HG03520 (cell line): ENCODE measurements at regions not wholly inside any gene's neighbourhood (a gene's known extent, or its start where the extent isn't known, plus 50 kb on each side); places are given as distances from the start of the nearest gene placed in this dataset.

Source experiments
- ATAC-seq: cut with Tn5 transposase; IDR thresholded peaks from one replicate; pipeline ENCODE4 v1.9.1; 2021; ENCODE audit warnings: mild to moderate bottlenecking, moderate library complexity; ENCODE audit not compliant: unreplicated experiment

DNA sequence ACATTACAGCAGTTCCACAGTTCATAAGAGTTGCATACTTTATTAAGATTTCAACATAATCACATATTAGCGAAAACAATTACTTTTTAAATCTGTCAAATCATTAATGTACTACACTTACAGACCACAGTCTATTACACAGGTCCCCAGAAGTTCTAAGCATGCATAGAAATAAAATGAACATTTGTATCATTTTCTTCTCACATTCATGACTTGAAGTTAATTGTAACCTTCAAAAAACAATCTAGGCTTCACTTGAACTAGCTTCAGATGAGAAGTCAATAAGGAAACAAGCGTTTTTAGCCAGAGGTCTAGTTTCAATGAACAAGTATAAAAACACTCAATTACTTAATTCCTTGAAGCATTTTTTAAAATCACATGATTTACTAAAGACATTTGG lies 238.3 kb downstream of the HACE1 start:
- no peak for ATAC-seq

DNA sequence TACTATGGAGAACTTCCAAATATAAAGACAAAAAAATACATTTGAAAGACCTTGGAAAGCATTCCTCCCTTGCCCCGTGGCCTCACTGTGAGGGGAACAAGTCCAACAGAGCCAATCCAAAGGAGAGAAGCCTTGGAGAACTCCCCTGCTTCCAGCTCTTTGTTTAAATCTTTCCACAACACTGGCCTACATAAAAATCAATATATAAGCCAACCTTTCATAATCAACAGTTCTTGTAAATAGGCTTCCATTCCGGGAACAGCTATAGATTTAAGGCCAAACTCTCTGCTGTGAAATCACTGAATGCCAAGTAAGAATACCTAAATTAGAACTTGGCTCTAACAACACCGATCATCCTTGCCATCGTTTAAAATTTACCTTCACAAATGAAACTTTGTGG lies 242.1 kb downstream of the HACE1 start:
- ATAC-seq, result no peak

DNA sequence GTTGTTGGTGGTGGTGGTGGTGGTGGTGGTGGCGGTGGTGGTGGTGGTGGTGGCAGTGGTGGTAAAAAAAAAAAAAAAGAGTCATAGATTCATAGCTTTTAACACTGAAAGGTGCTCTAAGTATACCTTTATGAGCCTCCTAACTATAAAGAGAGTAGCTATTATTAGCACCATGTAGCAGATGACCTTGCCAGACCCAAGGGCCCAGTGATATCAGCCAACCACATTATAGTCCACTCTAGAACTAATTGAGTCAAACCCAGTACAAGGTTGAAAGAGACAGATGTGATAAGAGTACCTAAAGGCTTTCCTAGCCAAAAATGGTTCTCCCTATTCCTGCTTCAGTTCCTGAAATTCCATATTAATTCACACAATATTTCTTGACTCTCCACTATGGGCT lies 245.3 kb downstream of the HACE1 start:
- ATAC-seq, result no peak

DNA sequence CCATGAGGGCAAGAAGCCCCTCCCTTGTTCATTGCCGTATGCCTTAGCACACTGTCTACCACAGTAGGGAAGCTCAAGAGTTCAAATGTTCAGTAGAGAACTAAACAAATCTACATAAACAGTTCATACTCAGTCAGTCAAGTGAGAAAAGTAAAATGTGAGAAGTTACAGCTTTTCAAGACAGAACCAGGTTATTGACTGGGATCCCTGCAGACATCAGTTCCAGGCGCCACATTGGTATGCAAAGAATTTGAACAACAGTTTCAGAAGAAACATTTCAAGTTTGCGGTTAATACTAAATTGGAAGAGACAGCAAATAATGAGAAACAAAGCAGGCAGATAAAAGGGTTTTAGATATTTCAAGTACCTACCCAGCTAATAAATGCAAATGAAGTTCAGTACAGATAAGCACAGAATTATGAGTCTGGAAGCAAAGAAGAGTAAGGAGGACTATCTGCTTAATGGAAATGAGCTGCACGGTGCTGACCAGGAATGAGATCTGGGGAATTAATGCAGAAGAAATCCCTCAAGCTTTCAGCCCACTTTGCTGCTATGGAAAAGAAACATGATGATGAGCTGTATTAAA lies 246.2 kb downstream of the HACE1 start:
- no peak for ATAC-seq

DNA sequence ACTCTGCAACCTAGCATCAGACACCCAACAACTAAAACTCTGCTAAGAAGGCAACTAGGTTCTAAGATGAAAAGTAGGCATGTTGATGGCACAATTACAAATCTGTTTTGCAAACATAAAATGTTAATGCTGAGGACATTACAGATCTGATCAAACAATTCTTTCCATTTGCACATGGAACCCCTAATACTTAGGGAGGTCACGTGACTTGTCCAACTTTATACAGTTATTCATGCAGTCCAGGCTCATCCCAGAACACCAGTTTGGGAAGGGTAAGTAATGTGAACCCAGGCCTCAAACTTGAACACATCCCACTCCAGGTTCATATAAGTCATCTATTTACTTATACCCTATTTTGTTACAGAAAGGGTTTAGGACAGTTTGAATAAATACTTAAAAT lies 247.2 kb downstream of the HACE1 start:
- no peak for ATAC-seq

DNA sequence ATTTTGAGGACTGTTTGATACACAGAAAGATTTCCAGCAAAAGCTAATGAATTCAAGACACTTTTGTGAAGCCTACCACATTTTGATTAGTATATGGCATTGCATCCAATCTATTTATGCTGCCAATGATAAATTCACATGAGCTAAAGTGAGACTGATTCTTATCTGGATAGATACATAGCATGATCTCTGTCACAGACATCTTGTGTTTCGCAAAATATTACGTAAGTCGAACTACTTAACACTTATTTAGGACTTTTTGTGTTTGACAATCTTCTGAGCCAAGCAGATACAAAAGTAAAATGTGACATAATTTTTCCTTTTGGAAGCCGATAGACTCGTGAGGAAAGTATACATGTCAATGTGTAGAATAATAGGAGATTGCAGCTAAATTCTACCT lies 251.6 kb downstream of the HACE1 start:
- no peak for ATAC-seq

DNA sequence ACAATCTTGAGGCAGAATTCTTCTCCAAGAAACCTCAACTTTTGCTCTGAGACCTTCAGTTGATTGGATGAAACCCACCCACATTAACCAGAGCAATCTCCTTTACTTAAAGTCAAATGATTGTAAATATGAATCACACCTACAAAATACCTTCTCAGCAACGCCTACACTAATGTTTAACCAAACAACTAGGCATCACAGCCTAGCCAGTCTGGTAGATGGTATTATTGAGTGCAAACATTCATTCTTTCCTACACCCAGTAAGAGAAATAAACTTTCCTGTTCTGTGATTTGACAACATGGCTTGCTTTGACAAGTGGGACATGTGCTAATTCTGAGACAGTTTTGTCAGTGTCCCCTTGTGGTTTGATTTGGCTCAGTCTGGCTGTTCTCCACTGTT lies 252.2 kb downstream of the HACE1 start:
- ATAC-seq, result no peak

DNA sequence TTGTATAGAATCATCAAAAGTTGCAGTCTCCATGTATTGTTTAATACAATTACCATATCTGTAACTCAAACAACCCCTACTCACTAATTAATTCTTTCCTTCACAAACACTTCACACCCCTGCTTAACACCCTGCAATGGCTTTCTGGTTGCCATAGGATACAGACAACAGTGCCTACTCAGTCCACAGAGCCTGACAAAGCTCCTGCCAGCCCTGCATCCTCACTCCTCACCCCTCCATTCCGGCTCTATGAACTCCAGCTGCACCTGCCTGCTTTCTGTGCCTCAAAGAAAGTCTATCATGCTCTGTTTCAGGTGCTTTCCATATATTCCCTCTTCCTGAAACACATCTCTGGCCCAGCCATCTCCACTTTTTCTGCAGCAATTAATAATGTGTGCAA lies 253.4 kb downstream of the HACE1 start:
- ATAC-seq, result no peak

DNA sequence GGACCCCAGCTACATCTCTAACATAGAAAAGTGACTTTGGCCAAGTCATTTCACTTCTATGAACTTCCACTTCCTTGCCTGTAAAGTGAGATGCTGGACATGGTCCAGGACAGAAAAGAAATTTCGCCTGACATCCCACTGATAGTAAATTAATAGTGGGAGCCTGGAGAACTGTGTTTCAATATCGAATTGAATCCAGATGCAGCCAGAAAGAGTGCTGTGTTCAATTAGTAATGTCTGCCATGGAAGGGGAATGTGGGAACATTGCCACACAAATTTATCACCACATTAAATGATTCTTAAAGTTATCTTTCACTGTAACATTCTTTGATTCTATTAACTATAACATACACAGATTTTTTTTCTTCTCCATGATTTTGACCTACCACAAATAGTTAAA lies 255.0 kb downstream of the HACE1 start:
- no peak for ATAC-seq

DNA sequence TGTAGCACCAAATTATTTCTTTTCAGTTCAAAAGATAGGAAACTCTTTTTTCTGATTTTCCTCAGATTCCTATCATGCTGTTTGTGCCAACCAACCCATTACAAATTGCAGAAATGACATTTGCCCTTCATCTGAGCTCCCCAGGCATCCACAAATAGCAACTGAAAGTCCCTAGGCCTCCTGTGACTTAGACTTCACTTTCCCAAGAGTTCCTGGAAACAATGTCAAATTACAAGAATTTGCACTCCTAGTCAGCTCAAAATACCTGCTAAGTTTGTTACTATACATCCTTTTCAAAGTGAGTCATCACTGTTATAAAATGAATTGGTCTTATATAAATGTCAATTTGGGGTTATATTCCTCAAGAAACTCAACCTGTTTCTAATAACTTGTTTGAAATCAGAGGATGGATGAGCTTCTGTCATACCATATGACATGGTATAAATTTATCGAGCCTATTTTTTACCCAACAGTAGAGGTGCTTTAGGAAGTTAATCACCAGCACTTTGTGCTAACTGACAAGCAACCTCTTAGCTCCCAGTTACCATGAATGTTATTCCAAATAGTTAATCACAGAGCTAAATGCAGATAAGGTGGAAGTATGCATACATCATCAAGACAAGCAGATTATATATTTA lies 256.5 kb downstream of the HACE1 start:
- no peak for ATAC-seq

DNA sequence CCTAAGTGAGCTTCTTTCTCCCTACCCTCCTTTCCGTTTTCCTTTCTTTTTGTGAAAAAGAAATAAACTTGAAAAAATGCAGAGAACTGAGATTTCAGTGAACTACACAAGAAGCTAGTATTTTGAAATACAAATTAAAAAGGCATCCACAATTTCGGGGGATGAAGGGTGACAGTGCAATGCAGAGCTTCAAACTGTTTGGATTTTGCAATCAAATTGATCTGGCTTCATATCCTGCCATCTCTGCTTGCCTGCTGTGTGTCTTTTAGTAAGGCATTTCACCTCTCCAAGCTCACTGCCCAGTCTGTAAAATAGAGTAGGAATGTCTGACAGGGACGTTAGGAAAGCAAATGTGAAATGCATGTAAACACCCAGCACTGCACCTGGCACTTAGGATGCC lies 258.0 kb downstream of the HACE1 start:
- no peak for ATAC-seq

DNA sequence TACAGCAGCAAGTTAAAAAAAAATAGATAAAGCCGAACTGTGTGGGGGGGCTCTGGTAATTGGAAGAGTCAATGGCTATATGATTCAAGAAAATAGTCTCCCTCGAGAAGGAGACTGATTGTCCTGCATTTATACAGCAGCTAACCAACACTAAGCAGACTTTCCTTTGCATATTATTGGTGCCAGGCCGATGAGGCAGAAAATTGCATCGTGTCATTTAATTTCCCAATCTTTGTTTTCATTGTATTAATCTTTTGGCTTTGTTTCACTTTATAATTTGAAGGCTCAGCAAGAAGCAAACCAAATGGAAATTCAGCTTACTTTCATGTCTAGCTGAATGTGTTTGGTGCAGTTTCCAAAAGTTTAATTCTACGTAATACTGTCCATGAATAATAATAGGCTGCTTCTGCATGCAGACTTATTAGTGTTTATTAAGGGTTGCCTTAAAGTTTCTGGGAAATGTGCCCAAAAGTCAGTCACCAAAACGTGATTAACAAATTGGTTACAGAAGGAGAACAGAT lies 258.5 kb downstream of the HACE1 start:
- no peak for ATAC-seq

DNA sequence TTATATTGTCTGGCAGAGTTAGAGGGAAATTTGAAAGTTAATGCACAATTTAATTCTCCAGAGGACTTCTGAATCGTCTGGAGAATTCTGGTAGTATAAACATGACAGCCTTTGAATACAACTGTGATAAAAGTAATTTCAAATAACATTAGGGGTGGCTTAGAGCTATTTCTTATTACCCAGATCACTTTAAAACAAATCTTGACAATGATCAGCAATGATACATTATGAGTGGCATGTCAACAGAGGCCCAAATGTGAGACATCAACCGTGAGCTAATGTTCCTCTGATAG lies 259.1 kb downstream of the HACE1 start:
- no peak for ATAC-seq

DNA sequence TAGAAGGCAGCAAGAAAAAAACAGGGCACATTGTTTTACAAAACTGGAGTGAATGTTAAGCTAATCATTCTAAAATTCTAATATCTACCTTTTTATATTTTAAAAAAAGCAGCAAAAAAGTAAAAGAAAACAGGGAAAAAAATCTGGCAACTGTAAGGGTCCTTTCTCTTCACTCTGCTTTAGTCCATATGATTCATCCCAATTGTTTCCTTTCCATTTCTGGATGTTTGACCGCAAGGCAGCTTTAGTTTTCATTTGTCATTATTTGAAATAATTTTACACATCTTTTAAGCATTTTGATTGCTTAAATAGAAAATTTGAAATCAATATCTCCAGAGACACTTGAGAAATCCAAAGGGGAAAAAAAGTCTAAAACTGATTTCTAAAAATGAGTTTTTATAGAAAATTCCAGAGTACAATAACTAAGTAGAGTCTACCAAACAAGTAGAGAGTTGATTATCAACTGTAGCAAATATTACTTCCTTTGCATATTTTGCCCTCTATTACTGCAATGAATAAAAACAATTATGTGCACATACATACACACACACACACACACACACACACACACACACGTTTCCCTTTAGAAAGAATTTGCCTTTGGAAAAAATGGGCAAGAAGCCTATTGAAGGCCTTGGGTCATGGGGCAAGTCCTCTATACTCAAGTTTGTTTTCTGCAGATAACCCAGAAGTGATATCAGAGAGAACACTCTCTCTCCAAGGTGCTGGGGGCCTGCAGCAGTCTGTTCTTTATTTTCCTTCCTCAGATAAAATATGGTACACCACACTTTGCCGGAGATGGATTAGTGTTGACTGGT lies 259.7 kb downstream of the HACE1 start:
- ATAC-seq, result no peak

DNA sequence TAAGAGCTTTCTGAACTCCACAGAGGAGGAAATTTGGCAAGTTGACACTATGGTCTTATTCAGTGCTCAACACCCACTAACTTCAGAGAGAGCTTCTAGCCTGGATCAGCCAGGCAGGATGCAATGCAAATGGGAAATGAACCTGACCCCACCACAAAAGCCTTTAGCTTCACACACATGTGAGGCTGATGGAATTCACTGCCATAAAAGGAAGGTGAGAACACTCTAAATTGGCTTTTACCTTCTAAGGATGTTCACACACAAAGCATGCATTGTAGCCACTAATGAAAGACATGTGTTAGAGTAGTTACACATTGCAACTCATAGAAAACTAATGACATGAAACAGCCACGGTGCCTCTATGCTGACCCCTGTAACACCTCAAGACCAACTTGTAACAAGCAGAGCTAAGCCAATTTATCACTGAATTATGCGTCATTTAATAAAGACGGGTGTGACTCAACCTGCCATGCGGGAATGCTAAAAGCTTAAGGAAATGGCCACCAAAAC lies 262.1 kb downstream of the HACE1 start:
- ATAC-seq, result no peak

DNA sequence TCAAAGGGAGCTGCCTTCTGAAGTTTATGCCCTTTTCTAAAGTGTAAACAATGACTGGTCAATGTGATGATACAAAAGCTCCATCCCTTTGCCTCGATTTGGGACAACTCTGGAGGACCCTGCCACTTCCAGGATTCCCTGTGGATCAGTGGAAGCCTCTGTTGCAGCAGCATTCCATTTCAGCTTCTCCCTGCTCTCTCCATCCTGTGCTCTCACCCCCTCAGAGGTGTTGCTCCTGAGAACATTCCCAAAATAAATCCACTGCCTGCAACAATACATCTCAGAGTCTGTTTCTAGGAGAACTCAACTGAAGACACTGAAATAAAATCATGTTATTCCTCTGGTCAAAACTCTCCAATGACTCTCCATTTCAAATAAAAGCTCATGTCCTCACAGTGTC lies 263.6 kb downstream of the HACE1 start:
- no peak for ATAC-seq

DNA sequence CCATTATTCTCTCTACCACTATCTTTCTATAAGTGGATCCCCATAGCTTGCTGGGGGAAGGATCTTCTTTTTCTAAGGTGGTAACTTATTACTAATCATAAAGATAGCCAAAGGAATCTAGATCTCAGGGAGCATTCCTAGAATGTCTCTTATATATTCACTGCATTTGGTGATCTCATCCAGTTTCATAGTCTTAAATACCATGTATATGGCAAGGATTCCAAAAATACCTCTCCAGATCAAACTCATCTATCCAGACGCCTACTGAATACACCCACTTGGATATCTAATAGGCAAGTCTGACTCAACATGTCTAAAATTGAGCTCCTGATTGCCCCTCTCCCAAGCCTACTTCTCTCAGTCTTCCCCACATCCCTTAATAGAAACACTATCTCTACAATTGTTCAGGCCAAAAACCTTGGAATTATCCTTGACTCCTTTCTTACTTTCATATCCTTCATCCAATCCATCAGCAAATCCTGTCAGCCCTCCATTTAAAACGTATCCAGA lies 264.4 kb downstream of the HACE1 start:
- ATAC-seq, result no peak

DNA sequence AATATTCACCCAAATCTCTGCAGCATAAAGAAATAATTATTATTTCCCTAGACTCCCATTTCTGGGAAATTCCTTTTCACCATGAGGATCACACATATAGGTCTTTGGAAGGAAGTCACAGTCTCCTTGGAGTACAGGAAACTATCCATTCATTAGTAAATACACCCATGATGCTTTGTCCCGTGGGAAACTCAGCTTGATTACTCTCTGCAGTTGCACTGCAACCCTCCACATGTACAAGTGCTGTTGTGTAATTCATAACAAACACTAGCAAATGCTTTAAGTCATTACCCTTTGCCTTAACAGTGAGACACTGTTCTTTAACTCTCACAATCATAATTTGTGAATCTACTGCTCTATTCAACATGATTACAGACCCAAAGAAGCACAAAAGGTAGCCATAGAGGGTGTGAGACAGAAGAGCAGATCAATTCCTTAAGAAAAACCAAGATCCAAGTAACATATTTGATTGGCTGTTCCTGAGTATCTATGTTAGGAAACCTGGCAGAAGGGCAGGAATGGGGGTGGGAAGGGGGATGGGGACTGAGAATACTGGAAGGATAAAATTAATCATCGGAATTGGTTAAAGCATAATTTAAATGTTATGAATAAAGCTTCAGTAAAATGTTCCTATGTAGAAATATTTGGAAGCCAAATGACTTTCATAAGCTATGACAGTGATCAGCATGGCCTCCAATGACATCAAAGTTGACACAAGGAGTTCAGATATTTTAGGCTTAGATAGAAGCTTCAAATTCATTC lies 268.0 kb downstream of the HACE1 start:
- ATAC-seq, result no peak

DNA sequence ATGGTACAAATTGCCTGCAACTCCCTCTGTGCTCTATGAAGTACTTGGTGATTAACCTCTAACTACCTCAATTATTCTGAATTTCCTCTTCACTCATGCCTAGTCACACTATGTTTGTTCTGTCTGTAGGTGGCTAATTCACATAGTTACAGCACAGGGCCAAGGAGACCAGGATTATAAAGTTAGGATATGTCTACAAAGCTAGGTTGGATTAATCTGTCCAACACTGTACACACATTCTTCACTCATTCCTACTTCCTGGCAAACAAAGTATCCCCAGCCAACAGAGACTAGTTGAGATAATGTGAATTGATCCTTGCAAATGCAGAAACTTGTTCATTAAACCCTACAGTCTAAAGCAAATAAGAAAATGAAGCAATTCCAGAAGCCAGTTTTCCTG lies 269.8 kb downstream of the HACE1 start:
- no peak for ATAC-seq

DNA sequence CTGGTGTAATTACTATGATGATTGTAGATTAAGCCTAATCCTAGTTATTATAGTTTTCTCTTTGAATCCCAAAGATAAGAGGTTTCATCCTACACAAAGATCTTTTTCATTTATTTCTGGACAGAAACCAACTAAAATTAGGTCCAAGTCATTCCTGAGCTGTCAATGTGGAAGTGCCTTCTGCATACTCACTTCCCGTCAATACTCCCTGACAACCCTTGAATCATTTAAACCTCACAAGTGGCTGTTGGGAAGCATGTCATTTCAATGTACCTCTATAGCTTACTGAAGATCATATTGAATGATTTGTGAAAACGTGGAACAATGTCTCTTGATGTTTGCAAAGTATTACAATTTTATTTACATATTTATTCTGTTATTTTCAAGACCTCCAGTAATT lies 274.1 kb downstream of the HACE1 start:
- ATAC-seq, result no peak

DNA sequence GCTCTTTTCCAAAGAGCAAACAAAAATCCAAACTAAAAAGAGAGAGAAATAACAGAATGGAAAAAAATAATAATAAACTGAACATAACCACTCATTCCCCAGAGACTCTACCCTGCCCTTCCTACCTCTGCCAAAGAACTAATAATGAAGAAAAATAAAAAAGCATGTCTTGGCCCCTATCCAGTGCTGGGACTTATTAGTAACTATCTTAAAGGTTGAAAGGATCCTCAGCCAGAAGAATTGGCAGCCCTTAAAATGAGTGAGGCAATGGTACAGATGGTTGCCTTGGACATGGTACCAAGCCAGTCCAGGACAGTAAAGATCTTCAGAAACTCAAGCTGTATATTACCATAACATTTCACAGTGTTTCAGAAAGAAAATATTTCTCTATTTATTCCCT lies 279.3 kb downstream of the HACE1 start:
- no peak for ATAC-seq
